ENCODE measurements at regions not wholly inside any gene's neighbourhood (a gene's known extent, or its start where the extent isn't known, plus 50 kb on each side); places are given as distances from the start of the nearest gene placed in this dataset.

- no peak for TF ChIP-seq CTCF (IDR thresholded peaks at IDR 0.05; ENCODE audit: insufficient read depth, low read length)
- DNase-seq (ENCODE audit: low read depth) = no peak
- H3K4me3 ChIP-seq (ENCODE audit: low read depth, low read length) = no peak overlapping the region
Observed at GRCh38 chr2:16402891-16403290, 262.7 kb downstream of the CYRIA start.

- no peak for TF ChIP-seq CTCF (IDR thresholded peaks at IDR 0.05; ENCODE audit: insufficient read depth, low read length)
- DNase-seq (ENCODE audit: low read depth) = no peak
- no peak overlapping the region for H3K4me3 ChIP-seq (ENCODE audit: low read depth, low read length)
Observed at GRCh38 chr2:16401761-16402300, 263.8 kb downstream of the CYRIA start.

- no peak for DNase-seq (ENCODE audit: low read depth)
- TF ChIP-seq CTCF (IDR thresholded peaks at IDR 0.05; ENCODE audit: insufficient read depth, low read length) = no peak
- H3K4me3 ChIP-seq (ENCODE audit: low read depth, low read length) = no peak overlapping the region
Observed at GRCh38 chr2:16400127-16400623, 265.5 kb downstream of the CYRIA start.

- TF ChIP-seq CTCF (IDR thresholded peaks at IDR 0.05; ENCODE audit: insufficient read depth, low read length) = no peak
Observed at GRCh38 chr2:16398486-16399043, 267.1 kb downstream of the CYRIA start.

GRCh38 chr2:16397681-16398475 is 267.8 kb downstream of the CYRIA start:
- no peak overlapping the region for H3K4me3 ChIP-seq (ENCODE audit: low read depth, low read length)
- TF ChIP-seq CTCF (IDR thresholded peaks at IDR 0.05; ENCODE audit: insufficient read depth, low read length) = no peak
- no peak for DNase-seq (ENCODE audit: low read depth)

More at GRCh38 chr2:16398486-16399043, 267.1 kb downstream of the CYRIA start:
- H3K4me3 ChIP-seq (ENCODE audit: low read depth, low read length) = no peak overlapping the region
- no peak for DNase-seq (ENCODE audit: low read depth)

- no peak for DNase-seq (ENCODE audit: low read depth)
- no peak overlapping the region for H3K4me3 ChIP-seq (ENCODE audit: low read depth, low read length)
- no peak for TF ChIP-seq CTCF (IDR thresholded peaks at IDR 0.05; ENCODE audit: insufficient read depth, low read length)
Observed at GRCh38 chr2:16396986-16397385, 268.6 kb downstream of the CYRIA start.

Data from fibroblast of the aortic adventitia (primary cell).